ENCODE measurements at regions not wholly inside any gene's neighbourhood (a gene's known extent, or its start where the extent isn't known, plus 50 kb on each side); places are given as distances from the start of the nearest gene placed in this dataset.

DNA sequence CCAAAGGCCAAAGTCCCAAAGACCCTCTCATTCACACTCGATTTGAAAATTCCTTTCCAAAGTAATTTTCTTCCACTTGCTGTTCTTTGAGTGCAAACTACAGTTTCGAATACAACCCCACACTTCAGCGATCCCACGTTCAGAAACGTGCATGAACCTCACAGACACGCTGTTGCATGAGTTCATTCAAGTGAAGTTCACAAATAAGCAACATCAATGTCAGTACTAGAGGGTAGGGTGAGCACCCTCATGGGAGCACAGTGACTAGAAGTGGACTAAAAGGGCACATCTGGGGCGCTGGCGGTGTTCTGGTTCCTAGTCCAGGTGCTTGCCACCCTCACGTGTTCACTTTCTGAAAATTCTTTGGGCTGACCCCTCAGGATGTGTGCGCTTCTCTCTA lies 59.0 kb downstream of the FAM50B start:
- TF ChIP-seq NR1H2 (CRISPR knock-in tag; IDR thresholded peaks at IDR 0.05) = no peak
- TF ChIP-seq, protein P1, sequence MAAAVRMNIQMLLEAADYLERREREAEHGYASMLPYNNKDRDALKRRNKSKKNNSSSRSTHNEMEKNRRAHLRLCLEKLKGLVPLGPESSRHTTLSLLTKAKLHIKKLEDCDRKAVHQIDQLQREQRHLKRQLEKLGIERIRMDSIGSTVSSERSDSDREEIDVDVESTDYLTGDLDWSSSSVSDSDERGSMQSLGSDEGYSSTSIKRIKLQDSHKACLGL (CRISPR knock-in tag; IDR thresholded peaks at IDR 0.05; ENCODE audit: borderline replicate concordance, poor library complexity, severe bottlenecking) = no peak
- TF ChIP-seq RAD51 (IDR thresholded peaks at IDR 0.05; ENCODE audit: borderline replicate concordance, low read depth) = no peak
- TF ChIP-seq PHF21A (IDR thresholded peaks at IDR 0.05; ENCODE audit: borderline replicate concordance, low read depth) = no peak
- TF ChIP-seq, protein P2, sequence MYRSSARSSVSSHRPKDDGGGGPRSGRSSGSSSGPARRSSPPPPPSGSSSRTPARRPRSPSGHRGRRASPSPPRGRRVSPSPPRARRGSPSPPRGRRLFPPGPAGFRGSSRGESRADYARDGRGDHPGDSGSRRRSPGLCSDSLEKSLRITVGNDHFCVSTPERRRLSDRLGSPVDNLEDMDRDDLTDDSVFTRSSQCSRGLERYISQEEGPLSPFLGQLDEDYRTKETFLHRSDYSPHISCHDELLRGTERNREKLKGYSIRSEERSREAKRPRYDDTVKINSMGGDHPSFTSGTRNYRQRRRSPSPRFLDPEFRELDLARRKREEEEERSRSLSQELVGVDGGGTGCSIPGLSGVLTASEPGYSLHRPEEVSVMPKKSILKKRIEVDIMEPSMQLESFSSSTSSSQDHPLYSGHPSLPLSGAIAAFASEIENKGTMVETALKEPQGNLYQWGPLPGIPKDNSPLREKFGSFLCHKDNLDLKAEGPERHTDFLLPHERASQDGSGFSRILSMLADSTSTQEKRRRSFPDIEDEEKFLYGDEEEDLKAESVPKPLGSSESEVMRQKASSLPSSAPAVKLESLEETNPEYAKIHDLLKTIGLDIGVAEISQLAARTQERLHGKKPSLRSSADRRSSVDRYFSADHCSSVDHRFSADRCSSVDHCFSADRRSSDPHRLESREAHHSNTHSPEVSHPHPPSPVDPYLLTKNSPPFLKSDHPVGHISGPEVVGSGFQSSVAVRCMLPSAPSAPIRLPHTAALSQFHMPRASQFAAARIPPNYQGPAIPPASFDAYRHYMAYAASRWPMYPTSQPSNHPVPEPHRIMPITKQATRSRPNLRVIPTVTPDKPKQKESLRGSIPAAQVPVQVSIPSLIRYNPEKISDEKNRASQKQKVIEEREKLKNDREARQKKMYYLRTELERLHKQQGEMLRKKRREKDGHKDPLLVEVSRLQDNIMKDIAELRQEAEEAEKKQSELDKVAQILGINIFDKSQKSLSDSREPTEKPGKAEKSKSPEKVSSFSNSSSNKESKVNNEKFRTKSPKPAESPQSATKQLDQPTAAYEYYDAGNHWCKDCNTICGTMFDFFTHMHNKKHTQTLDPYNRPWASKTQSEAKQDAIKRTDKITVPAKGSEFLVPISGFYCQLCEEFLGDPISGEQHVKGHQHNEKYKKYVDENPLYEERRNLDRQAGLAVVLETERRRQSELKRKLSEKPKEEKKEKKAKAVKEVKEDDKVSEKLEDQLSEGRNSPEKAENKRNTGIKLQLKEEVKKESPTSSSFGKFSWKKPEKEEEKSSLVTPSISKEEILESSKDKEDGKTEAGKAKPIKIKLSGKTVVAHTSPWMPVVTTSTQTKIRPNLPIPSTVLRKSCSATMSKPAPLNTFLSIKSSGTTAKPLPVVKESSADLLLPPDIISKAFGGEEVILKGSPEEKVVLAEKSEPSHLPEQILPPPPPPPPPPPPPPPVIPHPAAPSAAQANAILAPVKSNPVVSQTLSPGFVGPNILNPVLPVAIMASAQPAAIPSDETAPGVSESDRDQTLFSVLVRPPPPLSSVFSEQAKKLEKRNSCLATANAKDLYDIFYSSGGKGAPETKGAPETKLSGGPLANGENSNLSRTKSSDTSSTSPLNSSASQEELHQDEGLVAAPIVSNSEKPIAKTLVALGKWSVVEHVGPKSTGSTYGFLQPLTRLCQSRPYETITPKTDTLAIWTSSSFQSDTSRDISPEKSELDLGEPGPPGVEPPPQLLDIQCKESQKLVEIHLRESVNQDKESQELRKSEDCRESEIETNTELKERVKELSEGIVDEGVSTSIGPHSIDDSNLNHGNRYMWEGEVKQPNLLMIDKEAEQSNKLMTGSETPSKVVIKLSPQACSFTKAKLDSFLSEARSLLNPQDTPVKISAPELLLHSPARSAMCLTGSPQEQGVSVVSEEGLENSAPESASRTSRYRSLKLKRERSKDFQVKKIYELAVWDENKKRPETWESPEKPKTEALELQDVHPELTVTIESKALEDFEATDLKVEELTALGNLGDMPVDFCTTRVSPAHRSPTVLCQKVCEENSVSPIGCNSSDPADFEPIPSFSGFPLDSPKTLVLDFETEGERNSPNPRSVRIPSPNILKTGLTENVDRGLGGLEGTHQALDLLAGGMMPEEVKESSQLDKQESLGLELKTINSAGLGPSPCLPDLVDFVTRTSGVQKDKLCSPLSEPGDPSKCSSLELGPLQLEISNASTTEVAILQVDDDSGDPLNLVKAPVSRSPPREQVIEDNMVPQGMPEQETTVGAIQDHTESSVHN (IDR thresholded peaks at IDR 0.05; ENCODE audit: borderline replicate concordance in 1 of 2, low read depth in 1 of 2) = no peak
- TF ChIP-seq SIX5 (IDR thresholded peaks at IDR 0.05; ENCODE audit: borderline replicate concordance in 1 of 2, insufficient read depth in 1 of 2, low read depth in 1 of 2, low read length in 2 of 2) = no peak
- TF ChIP-seq RBM15 (IDR thresholded peaks at IDR 0.05; ENCODE audit: insufficient read depth, low read length) = no peak
- H3K9ac ChIP-seq (ENCODE audit: insufficient read depth in 1 of 2, low read depth in 2 of 2, low read length in 2 of 2) = no peak overlapping the region
- CTCF ChIA-PET (ENCODE audit: low intra/inter-chr PET ratio) = no interaction called here
- no peaks in the 10 kb centered on the region for H3K79me2 ChIP-seq (ENCODE audit: control insufficient read depth, insufficient read depth, low read length)
- BruUV-seq (replicated peaks) = no TSS peak
- 29% methylated on average over 10 of the region's 10 CpGs for WGBS (ENCODE audit: insufficient coverage, low coverage, missing lambda C conversion rate)
- intact Hi-C loops (cut with micrococcal nuclease) = no loop called here
- no peak for FAIRE-seq
- H3K27me3 ChIP-seq (ENCODE audit: control insufficient read depth in 2 of 2, insufficient read depth in 2 of 2, low read length in 2 of 2) = peaks cover 2 to 25% of the 10 kb centered on the region in 2 experiments; a peak in 2 of 5 replicates
- no peaks in the 10 kb centered on the region for H3K9me3 ChIP-seq (replicated peaks; ENCODE audit: control insufficient read depth, insufficient read depth, low read depth, low read length)
- POLR2A ChIA-PET = interaction anchor here (1.0 kb wide), 1 partner anchor 24 kb away, joined by 3 read pairs; no protein-coding TSS in a partner anchor
- no peak overlapping the region for H3K4me3 ChIP-seq
- no peaks in the 10 kb centered on the region for H3K36me3 ChIP-seq (ENCODE audit: control insufficient read depth, insufficient read depth, low read length)
- no peak overlapping the region for H3K27ac ChIP-seq (ENCODE audit: extremely low read depth, low read depth, low read length)
- DNase-seq (ENCODE audit: extremely low read depth in 1 of 4, low spot score in 3 of 4) = no peak
- ATAC-seq = no peak
- H2AFZ ChIP-seq (ENCODE audit: low read depth, low read length) = no peak overlapping the region
- no peaks in the 10 kb centered on the region for H4K20me1 ChIP-seq (replicated peaks; ENCODE audit: control insufficient read depth, insufficient read depth, low read length)
- H3K4me2 ChIP-seq (ENCODE audit: insufficient read depth, low read length) = no peak overlapping the region
- in situ Hi-C loops (cut with MboI) = no loop called here
- H3K4me1 ChIP-seq (replicated peaks in 1 of 2; ENCODE audit: control insufficient read depth in 2 of 2, insufficient read depth in 2 of 2, low read length in 2 of 2) = peaks cover 11 to 24% of the 10 kb centered on the region in 2 experiments
- peaks cover 9% of the 10 kb centered on the region for H3K9me1 ChIP-seq (ENCODE audit: control insufficient read depth, insufficient read depth, low read length)
